Gastroesophageal sphincter (tissue), 3 donors: ENCODE measurements at regions not wholly inside any gene's neighbourhood (a gene's known extent, or its start where the extent isn't known, plus 50 kb on each side); places are given as distances from the start of the nearest gene placed in this dataset.

Experiments used
- CTCF ChIP-seq, 4 experiments: fragments of 200-600 bp in 2 of 4; fragments of 450-650 bp in 2 of 4; sonication (generic) in 1 of 4; IDR thresholded peaks; one replicate each; pipeline ENCODE4 v1.5.1; 2017 to 2019; ENCODE audit warnings: antibody characterized with exemption in 4 of 4, mild to moderate bottlenecking in 2 of 4, moderate library complexity in 2 of 4
- POLR2AphosphoS5 ChIP-seq: sonication (generic); formaldehyde crosslinking; IDR thresholded peaks from one replicate; pipeline ENCODE4 v1.6.1; 2017; ENCODE audit warnings: antibody characterized with exemption

- TF ChIP-seq CTCF (IDR thresholded peaks at IDR 0.05) (no peak), POLR2AphosphoS5 (no peak)
Observed at GRCh38 chr5:175281257-175281656, 162.7 kb downstream of the DRD1 start.
